ENCODE measurements at regions not wholly inside any gene's neighbourhood (a gene's known extent, or its start where the extent isn't known, plus 50 kb on each side); places are given as distances from the start of the nearest gene placed in this dataset.

DNA sequence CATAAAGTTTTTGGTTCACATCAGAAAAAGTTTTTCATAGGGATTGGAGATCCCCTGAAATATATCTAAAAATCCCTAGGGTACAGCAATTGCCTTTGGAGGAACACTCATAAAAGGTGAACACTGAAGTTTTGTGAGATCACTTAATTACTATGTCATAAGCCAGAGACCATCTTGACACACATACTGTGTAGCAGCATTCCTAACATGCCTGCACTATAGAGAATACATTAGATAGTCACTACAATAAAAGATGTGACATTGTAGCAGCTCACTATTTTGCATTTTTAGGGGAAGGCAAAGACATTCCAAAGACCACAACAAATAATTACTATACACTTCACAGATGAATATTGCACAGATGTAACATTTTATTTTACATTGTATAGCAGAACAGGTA lies 779.9 kb downstream of the KCNT2 start:
- no peak for TF ChIP-seq POLR2A (IDR thresholded peaks at IDR 0.05)
- TF ChIP-seq, protein P1, sequence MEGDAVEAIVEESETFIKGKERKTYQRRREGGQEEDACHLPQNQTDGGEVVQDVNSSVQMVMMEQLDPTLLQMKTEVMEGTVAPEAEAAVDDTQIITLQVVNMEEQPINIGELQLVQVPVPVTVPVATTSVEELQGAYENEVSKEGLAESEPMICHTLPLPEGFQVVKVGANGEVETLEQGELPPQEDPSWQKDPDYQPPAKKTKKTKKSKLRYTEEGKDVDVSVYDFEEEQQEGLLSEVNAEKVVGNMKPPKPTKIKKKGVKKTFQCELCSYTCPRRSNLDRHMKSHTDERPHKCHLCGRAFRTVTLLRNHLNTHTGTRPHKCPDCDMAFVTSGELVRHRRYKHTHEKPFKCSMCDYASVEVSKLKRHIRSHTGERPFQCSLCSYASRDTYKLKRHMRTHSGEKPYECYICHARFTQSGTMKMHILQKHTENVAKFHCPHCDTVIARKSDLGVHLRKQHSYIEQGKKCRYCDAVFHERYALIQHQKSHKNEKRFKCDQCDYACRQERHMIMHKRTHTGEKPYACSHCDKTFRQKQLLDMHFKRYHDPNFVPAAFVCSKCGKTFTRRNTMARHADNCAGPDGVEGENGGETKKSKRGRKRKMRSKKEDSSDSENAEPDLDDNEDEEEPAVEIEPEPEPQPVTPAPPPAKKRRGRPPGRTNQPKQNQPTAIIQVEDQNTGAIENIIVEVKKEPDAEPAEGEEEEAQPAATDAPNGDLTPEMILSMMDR (IDR thresholded peaks at IDR 0.05) = no peak

Data from thyroid gland (tissue), 4 donors.